ENCODE measurements at regions not wholly inside any gene's neighbourhood (a gene's known extent, or its start where the extent isn't known, plus 50 kb on each side); places are given as distances from the start of the nearest gene placed in this dataset.

DNA sequence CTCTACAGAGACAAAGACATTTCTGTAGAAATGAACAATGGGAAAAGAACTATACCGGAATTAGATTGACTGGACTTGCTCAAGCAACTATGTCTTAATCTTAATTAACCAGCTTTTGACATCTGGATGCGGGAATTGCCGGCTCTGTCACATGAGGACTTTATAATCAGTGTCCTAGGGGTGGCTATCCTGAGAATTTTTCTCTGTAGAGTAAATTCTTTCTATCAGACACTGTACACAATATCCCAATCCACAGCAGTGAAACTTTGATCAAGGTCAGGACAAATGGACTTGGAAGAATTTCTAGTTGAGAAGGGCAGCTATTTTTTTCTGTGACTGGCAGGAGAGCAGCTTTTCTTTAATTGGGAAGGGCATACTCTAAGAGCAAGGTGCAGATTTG lies 322.1 kb downstream of the HRH4 start:
- H2AFZ ChIP-seq (ENCODE audit: low read depth, low read length, severe bottlenecking): no peak overlapping the region
- no peak overlapping the region for H3K27ac ChIP-seq (ENCODE audit: low read depth, low read length)
- no peak overlapping the region for H3K9ac ChIP-seq (ENCODE audit: low read length)
- no peaks in the 10 kb centered on the region for H3K9me2 ChIP-seq (replicated peaks; ENCODE audit: insufficient read depth, low read length)
- no peaks in the 10 kb centered on the region for H3F3A ChIP-seq (ENCODE audit: insufficient read depth)
- no peaks in the 10 kb centered on the region for H3K9me3 ChIP-seq (ENCODE audit: insufficient read depth, low read length)
- no peak overlapping the region for H3K4me3 ChIP-seq (ENCODE audit: insufficient read depth, low read length, poor library complexity, severe bottlenecking)
- no peaks in the 10 kb centered on the region for H3K79me2 ChIP-seq (ENCODE audit: insufficient read depth, low read length)
- no peaks in the 10 kb centered on the region for H4K20me1 ChIP-seq (ENCODE audit: low read depth, low read length)
- no peak overlapping the region for H3K4me2 ChIP-seq (ENCODE audit: low read depth, low read length, poor library complexity, severe bottlenecking)
- no peaks in the 10 kb centered on the region for H3K27me3 ChIP-seq (ENCODE audit: low read length)
- H3K36me3 ChIP-seq (ENCODE audit: low read length): no peaks in the 10 kb centered on the region
- TF ChIP-seq EZH2phosphoT487 (conservative IDR thresholded peaks at IDR 0.05; ENCODE audit: low read length) (no peak), CTCF (IDR thresholded peaks at IDR 0.05; ENCODE audit: insufficient read depth, low read length, poor library complexity, severe bottlenecking) (no peak)

DNA sequence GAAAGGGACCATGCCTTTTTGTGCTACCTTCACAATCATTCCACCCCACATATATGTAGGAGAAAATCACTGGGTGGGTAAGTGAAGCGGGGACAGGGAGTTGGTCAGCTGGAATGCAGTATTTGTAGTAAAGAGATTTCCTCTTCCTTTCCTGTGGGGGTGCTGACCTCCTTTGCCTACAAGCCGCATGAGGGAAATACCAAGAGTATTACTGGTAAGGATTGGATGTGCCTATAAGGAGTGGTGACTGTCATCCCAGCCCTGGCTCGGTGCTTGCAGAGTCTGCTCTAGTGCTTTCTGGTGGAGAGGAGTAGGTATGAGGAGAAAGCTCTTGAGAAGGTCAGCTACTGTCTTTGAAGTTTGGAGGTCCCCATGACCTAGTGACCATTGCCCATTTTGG lies 324.6 kb downstream of the HRH4 start:
- Histone ChIP-seq H3K4me3 (ENCODE audit: insufficient read depth, low read length, poor library complexity, severe bottlenecking) (no peak overlapping the region), H3K27ac (ENCODE audit: low read depth, low read length) (no peak overlapping the region), H3K4me2 (ENCODE audit: low read depth, low read length, poor library complexity, severe bottlenecking) (no peak overlapping the region), H2AFZ (ENCODE audit: low read depth, low read length, severe bottlenecking) (no peak overlapping the region), H3K27me3 (ENCODE audit: low read length) (no peaks in the 10 kb centered on the region), H4K20me1 (ENCODE audit: low read depth, low read length) (no peaks in the 10 kb centered on the region), H3K9ac (ENCODE audit: low read length) (no peak overlapping the region), H3K36me3 (ENCODE audit: low read length) (no peaks in the 10 kb centered on the region), H3K9me3 (ENCODE audit: insufficient read depth, low read length) (peaks cover 9% of the 10 kb centered on the region; the same call in 1 of the 2 replicates), H3K9me2 (replicated peaks; ENCODE audit: insufficient read depth, low read length) (no peaks in the 10 kb centered on the region), H3F3A (ENCODE audit: insufficient read depth) (no peaks in the 10 kb centered on the region), H3K79me2 (ENCODE audit: insufficient read depth, low read length) (no peaks in the 10 kb centered on the region)
- TF ChIP-seq EZH2phosphoT487 (conservative IDR thresholded peaks at IDR 0.05; ENCODE audit: low read length): no peak
- TF ChIP-seq CTCF (IDR thresholded peaks at IDR 0.05; ENCODE audit: insufficient read depth, low read length, poor library complexity, severe bottlenecking): no peak

DNA sequence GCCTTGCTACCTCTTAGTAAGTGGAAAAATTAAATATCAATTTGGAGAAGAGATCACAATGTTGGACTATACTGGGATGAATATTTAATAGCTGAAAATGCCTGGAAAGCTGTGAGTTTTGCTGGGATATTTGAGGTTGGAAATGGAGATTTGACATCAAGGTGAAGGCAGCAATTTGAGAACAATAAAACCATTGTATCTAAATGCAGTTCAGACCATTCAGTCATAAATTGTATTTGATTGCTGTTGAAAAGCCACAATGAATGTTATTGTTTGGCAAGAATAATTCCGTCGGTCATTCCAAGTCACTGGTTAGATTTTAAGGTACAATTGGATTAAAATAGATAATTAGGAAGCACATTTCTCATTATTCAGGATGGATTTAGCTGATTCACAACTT lies 325.6 kb downstream of the HRH4 start:
- Histone ChIP-seq H3K36me3 (ENCODE audit: low read length) (no peaks in the 10 kb centered on the region), H3K9me2 (replicated peaks; ENCODE audit: insufficient read depth, low read length) (no peaks in the 10 kb centered on the region), H3K4me3 (ENCODE audit: insufficient read depth, low read length, poor library complexity, severe bottlenecking) (no peak overlapping the region), H2AFZ (ENCODE audit: low read depth, low read length, severe bottlenecking) (no peak overlapping the region), H3F3A (ENCODE audit: insufficient read depth) (no peaks in the 10 kb centered on the region), H3K27me3 (ENCODE audit: low read length) (no peaks in the 10 kb centered on the region), H3K9me3 (ENCODE audit: insufficient read depth, low read length) (peaks cover 9% of the 10 kb centered on the region; the same call in 1 of the 2 replicates), H4K20me1 (ENCODE audit: low read depth, low read length) (no peaks in the 10 kb centered on the region), H3K9ac (ENCODE audit: low read length) (no peak overlapping the region), H3K4me2 (ENCODE audit: low read depth, low read length, poor library complexity, severe bottlenecking) (no peak overlapping the region), H3K27ac (ENCODE audit: low read depth, low read length) (no peak overlapping the region), H3K79me2 (ENCODE audit: insufficient read depth, low read length) (no peaks in the 10 kb centered on the region)
- TF ChIP-seq CTCF (IDR thresholded peaks at IDR 0.05; ENCODE audit: insufficient read depth, low read length, poor library complexity, severe bottlenecking): no peak
- no peak for TF ChIP-seq EZH2phosphoT487 (conservative IDR thresholded peaks at IDR 0.05; ENCODE audit: low read length)
